ENCODE measurements at regions not wholly inside any gene's neighbourhood (a gene's known extent, or its start where the extent isn't known, plus 50 kb on each side); places are given as distances from the start of the nearest gene placed in this dataset.

- no peak for DNase-seq
Observed at GRCh38 chr1:101317590-101317989, 80.8 kb downstream of the S1PR1 start.

- no peak for DNase-seq
Observed at GRCh38 chr1:101323535-101323934, 86.7 kb downstream of the S1PR1 start.

- DNase-seq = no peak
Observed at GRCh38 chr1:101325144-101325543, 88.3 kb downstream of the S1PR1 start.

GRCh38 chr1:101330427-101331130 is 93.8 kb downstream of the S1PR1 start:
- no peak for DNase-seq

GRCh38 chr1:101331794-101332193 is 95.0 kb downstream of the S1PR1 start:
- DNase-seq = no peak

GRCh38 chr1:101332633-101333032 is 95.8 kb downstream of the S1PR1 start:
- no peak for DNase-seq

GRCh38 chr1:101333186-101333585 is 96.4 kb downstream of the S1PR1 start:
- no peak for DNase-seq

GRCh38 chr1:101337968-101338367 is 101.1 kb downstream of the S1PR1 start:
- no peak for DNase-seq

- DNase-seq = no peak
Observed at GRCh38 chr1:101338714-101339430, 102.1 kb downstream of the S1PR1 start.

GRCh38 chr1:101344745-101345144 is 107.9 kb downstream of the S1PR1 start:
- no peak for DNase-seq

GRCh38 chr1:101346419-101346818 is 109.6 kb downstream of the S1PR1 start:
- no peak for DNase-seq

GRCh38 chr1:101356013-101356412 is 119.2 kb downstream of the S1PR1 start:
- no peak for DNase-seq

- DNase-seq = no peak
Observed at GRCh38 chr1:101356604-101357443, 120.0 kb downstream of the S1PR1 start.

GRCh38 chr1:101357444-101357986 is 120.7 kb downstream of the S1PR1 start:
- peak; percentile 17 for DNase-seq

- DNase-seq = no peak
Observed at GRCh38 chr1:101360506-101360905, 123.7 kb downstream of the S1PR1 start.

GRCh38 chr1:101363891-101364318 is 127.1 kb downstream of the S1PR1 start:
- no peak for DNase-seq

- DNase-seq = no peak
Observed at GRCh38 chr1:101364370-101365120, 127.7 kb downstream of the S1PR1 start.

- no peak for DNase-seq
Observed at GRCh38 chr1:101365186-101365585, 128.4 kb downstream of the S1PR1 start.

- DNase-seq = no peak
Observed at GRCh38 chr1:101365878-101366277, 129.1 kb downstream of the S1PR1 start.

- DNase-seq = no peak
Observed at GRCh38 chr1:101366513-101367215, 129.8 kb downstream of the S1PR1 start.

GRCh38 chr1:101367630-101368029 is 130.8 kb downstream of the S1PR1 start:
- DNase-seq = no peak

GRCh38 chr1:101370488-101370887 is 133.7 kb downstream of the S1PR1 start:
- no peak for DNase-seq

Measured in NCI-H2081 treated with DMSO at 0.1 percent for 48 hours (cell line).